NT2/D1 (cell line): ENCODE measurements at regions not wholly inside any gene's neighbourhood (a gene's known extent, or its start where the extent isn't known, plus 50 kb on each side); places are given as distances from the start of the nearest gene placed in this dataset.
A peak's percentile ranks its signal among the peaks of the same experiment; 100 is the strongest.

Experiments
- DNase-seq: peaks from one replicate; pipeline ENCODE4 v3.0.0-alpha.2; 2011; ENCODE audit warnings: low read depth, low spot score
- H3K27me3 ChIP-seq: 2 replicates; pipeline ENCODE4 v1.6.0; 2011; ENCODE audit warnings: mild to moderate bottlenecking; ENCODE audit not compliant: insufficient read length, insufficient read depth
- H3K36me3 ChIP-seq: 2 replicates; pipeline ENCODE4 v1.6.1; 2011; ENCODE audit warnings: mild to moderate bottlenecking, low read length, mixed read lengths; ENCODE audit not compliant: insufficient read depth, insufficient read length
- H3K4me1 ChIP-seq: 2 replicates; pipeline ENCODE4 v1.5.1; 2011; ENCODE audit not compliant: insufficient read depth, insufficient read length
- H3K4me3 ChIP-seq: 2 replicates; pipeline ENCODE4 v1.5.1; 2011; ENCODE audit warnings: low read depth; ENCODE audit not compliant: insufficient read length
- H3K9ac ChIP-seq: 2 replicates; pipeline ENCODE4 v1.6.0; 2011; ENCODE audit warnings: low read depth; ENCODE audit not compliant: insufficient read length
- H3K9me3 ChIP-seq: 2 replicates; pipeline ENCODE4 v1.5.1; 2011; ENCODE audit warnings: mild to moderate bottlenecking, low read length; ENCODE audit not compliant: insufficient read depth
- SUZ12 ChIP-seq: IDR thresholded peaks from 2 replicates; pipeline ENCODE4 v1.6.1; 2011; ENCODE audit not compliant: insufficient read length, insufficient read depth; ENCODE audit errors: extremely low read depth
- YY1 ChIP-seq: IDR thresholded peaks from 2 replicates; pipeline ENCODE4 v1.6.1; 2011; ENCODE audit not compliant: insufficient read length, insufficient read depth
- ZNF274 ChIP-seq: IDR thresholded peaks from 2 replicates; pipeline ENCODE4 v1.6.1; 2011; ENCODE audit warnings: mild to moderate bottlenecking, low read depth, low read length

DNA sequence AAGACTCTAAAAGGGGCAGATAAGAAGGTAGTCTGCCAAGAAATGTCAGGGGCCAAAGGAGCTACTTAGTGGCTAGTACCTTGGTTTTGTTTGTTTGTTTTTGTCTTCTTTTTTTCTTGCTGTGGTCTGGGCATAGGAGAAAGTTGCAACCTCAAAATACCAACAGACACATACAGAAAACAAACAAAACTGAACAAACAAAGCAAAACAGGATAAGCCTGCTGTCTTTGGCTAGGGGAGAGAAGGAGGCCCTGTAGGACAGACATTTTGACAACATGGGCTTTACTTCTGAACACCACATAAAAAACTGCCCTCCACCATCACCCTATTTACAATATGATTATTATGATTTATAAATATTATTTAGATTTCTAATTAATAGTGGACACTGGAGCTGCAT, 460.8 kb downstream of the PTH2R start:
- Histone ChIP-seq H3K9me3 (no peaks in the 10 kb centered on the region), H3K4me3 (no peak overlapping the region), H3K36me3 (no peaks in the 10 kb centered on the region), H3K9ac (no peak overlapping the region), H3K27me3 (no peaks in the 10 kb centered on the region), H3K4me1 (no peaks in the 10 kb centered on the region)
- DNase-seq = no peak
- TF ChIP-seq ZNF274 (no peak), YY1 (no peak), SUZ12 (no peak)

DNA sequence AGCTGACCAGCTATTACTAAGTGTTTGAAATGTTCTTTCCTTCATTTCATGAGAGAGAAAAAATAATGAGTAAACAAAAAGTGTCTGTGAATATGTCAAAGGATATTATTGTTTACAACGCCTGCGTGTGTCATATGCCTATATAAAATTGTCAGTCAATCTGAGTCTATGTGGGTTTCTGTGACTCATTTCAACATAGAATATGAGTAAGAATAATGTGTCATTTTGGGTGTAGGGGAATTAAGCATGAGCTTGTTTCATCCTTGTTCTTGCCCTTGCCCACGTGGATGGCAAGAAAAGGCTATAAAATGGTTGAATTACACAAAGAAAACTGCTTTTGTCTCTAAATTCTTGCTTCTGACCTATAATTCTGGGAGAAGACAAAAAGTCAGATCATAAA, 466.0 kb downstream of the PTH2R start:
- Histone ChIP-seq H3K27me3 (no peaks in the 10 kb centered on the region), H3K4me1 (no peaks in the 10 kb centered on the region), H3K9ac (no peak overlapping the region), H3K4me3 (no peak overlapping the region), H3K36me3 (no peaks in the 10 kb centered on the region), H3K9me3 (no peaks in the 10 kb centered on the region)
- TF ChIP-seq SUZ12 = no peak
- TF ChIP-seq YY1 = no peak
- no peak for TF ChIP-seq ZNF274
- DNase-seq = no peak

DNA sequence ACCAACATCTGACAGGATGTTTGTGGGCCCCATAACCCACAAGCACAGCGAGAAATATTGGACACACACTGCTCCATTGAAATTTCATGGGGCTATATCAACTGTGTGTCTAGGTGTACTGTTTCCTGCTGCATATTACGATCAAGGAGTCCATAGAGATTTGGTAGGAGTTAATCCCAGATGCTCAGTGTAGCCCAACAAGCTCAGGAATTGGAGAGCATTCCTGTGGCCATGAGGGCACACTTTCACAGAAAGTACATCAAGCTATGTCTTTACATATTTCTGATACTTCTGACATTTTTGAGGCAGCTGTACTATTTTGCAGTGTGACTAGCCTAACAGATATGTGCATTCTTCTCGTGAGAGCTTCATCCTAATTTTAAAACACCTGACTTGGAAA, 473.1 kb downstream of the PTH2R start:
- Histone ChIP-seq H3K4me3 (no peak overlapping the region), H3K9ac (no peak overlapping the region), H3K4me1 (no peaks in the 10 kb centered on the region), H3K36me3 (no peaks in the 10 kb centered on the region), H3K27me3 (no peaks in the 10 kb centered on the region), H3K9me3 (no peaks in the 10 kb centered on the region)
- DNase-seq = no peak
- TF ChIP-seq SUZ12 (no peak), YY1 (no peak), ZNF274 (no peak)

DNA sequence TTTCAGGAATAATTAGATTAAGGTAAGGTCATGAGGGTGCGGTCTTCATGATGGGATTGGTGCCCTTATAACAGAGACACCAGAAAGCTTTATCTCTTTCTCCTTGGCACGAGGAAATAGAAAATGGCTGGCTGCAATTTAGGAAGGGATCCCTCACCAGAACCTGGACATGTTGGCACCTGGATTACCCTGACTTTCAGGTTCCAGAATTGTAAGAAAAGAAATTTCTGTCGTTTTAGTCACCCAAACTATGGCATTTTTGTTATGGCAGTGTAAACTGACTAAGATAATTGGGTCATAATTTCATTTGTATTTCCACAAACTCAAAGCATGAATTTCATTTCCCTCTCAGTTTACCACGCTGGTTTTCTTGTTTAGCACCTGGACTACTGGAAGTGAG, 473.6 kb downstream of the PTH2R start:
- TF ChIP-seq YY1 = no peak
- TF ChIP-seq SUZ12 = no peak
- TF ChIP-seq ZNF274 = no peak
- H3K4me3 ChIP-seq = no peak overlapping the region
- no peak overlapping the region for H3K9ac ChIP-seq
- no peak for DNase-seq
- H3K27me3 ChIP-seq = no peaks in the 10 kb centered on the region
- no peaks in the 10 kb centered on the region for H3K36me3 ChIP-seq
- H3K9me3 ChIP-seq = no peaks in the 10 kb centered on the region
- no peaks in the 10 kb centered on the region for H3K4me1 ChIP-seq

DNA sequence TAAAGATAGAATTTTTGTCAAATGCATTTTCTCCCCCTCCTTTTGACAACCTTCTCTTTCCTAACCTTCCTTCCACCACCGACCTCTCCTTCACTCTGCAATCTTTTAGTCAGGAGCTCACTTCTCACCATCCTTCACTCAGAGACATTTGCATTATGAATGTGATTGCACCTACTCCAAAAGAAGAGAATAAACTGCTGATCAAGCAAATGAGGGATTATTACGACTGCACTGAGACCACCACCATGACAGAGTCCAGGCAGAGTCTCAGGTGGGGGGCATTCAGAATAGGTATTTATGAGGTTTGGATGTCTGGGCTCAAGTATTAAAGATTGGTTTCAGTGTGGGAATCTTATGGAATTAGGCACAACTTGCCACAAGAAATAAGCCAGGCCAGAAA, 483.9 kb downstream of the PTH2R start:
- TF ChIP-seq YY1 = no peak
- no peak for TF ChIP-seq ZNF274
- TF ChIP-seq SUZ12 = no peak
- H3K36me3 ChIP-seq = no peaks in the 10 kb centered on the region
- no peaks in the 10 kb centered on the region for H3K4me1 ChIP-seq
- no peak overlapping the region for H3K4me3 ChIP-seq
- no peak overlapping the region for H3K9ac ChIP-seq
- no peaks in the 10 kb centered on the region for H3K9me3 ChIP-seq
- H3K27me3 ChIP-seq = no peaks in the 10 kb centered on the region
- DNase-seq = no peak

DNA sequence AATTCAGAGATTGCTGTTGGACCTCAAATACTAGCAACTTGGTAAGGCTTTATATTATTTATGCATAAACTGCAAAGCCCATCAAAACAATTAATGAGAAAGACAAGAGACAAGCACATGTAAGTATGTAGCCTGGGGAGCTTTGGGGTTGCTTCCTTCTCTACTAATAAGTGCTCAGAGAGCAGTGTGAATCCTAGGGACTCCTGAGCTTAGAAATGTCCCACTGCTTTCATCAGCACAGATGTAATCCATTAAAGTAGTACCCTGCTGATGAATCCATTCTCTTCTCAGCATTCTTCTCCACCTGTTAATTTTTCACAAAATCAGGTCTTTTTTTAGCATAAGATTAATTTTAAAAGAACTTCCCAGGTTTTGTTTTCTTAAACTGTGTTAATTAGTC, 485.6 kb downstream of the PTH2R start:
- no peaks in the 10 kb centered on the region for H3K4me1 ChIP-seq
- no peak for TF ChIP-seq SUZ12
- no peak for TF ChIP-seq YY1
- no peak for TF ChIP-seq ZNF274
- H3K9ac ChIP-seq = no peak overlapping the region
- H3K9me3 ChIP-seq = no peaks in the 10 kb centered on the region
- H3K36me3 ChIP-seq = no peaks in the 10 kb centered on the region
- no peaks in the 10 kb centered on the region for H3K27me3 ChIP-seq
- DNase-seq = no peak
- no peak overlapping the region for H3K4me3 ChIP-seq

DNA sequence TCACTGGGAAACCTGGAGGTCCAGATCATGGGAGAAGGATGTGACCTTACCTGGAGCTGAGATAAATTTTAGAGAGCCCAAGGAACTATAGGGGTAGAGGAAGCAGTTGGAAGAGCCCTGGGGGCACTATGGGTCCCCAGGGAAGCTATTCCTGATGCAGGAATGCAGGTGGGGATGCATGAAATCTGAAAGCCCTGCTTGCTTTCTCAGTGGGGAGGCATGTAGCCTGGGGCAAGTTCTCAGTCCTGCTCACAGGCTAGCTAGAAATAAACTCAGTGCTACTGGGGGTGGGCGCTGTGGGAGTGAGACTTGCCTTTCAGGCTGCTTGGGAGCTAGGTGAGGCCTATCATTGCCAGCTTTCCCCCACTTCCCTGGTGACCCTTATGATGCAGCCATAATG, 499.7 kb downstream of the PTH2R start:
- H3K4me3 ChIP-seq = no peak overlapping the region
- DNase-seq = peak; percentile 75
- no peaks in the 10 kb centered on the region for H3K27me3 ChIP-seq
- H3K9ac ChIP-seq = no peak overlapping the region
- peaks cover 33% of the 10 kb centered on the region for H3K9me3 ChIP-seq
- TF ChIP-seq YY1 (no peak), SUZ12 (no peak), ZNF274 (no peak)
- no peaks in the 10 kb centered on the region for H3K36me3 ChIP-seq
- peaks cover 5% of the 10 kb centered on the region for H3K4me1 ChIP-seq

DNA sequence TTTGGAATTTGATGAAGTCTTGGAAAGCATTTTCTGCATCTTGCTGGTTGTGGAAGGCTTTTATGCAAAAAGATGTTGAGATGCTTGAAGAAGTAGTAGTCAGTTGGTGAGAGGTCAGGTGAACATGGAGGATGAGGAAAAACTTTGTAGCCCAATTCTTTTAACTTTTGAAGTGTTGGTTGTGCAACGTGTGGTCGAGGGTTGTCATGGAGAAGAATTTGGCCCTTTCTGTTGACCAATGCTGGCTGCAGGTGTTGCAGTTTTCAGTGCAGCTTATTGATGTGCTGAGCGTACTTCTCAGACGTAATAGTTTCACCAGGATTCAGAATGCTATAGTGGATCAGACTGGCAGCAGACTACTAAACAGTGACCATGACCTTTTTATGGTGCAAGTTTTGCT, 508.4 kb upstream of the MAP2 start:
- TF ChIP-seq ZNF274 (no peak), YY1 (no peak), SUZ12 (no peak)
- Histone ChIP-seq H3K9me3 (peaks cover 10% of the 10 kb centered on the region; the same call in 1 of the 2 replicates), H3K27me3 (no peaks in the 10 kb centered on the region), H3K4me1 (no peaks in the 10 kb centered on the region), H3K9ac (no peak overlapping the region), H3K4me3 (no peak overlapping the region), H3K36me3 (no peaks in the 10 kb centered on the region)
- no peak for DNase-seq
